ENCODE measurements at regions not wholly inside any gene's neighbourhood (a gene's known extent, or its start where the extent isn't known, plus 50 kb on each side); places are given as distances from the start of the nearest gene placed in this dataset.

- DNase-seq (ENCODE audit: low read depth), result no peak
Observed at GRCh38 chr9:96087669-96088299, 212.3 kb downstream of the ERCC6L2 start.

- DNase-seq (ENCODE audit: low read depth), result no peak
Observed at GRCh38 chr9:96086936-96087571, 211.6 kb downstream of the ERCC6L2 start.

- no peak for DNase-seq (ENCODE audit: low read depth)
Observed at GRCh38 chr9:96085491-96086143, 210.1 kb downstream of the ERCC6L2 start.

- DNase-seq (ENCODE audit: low read depth), result no peak
Observed at GRCh38 chr9:96084331-96084734, 208.8 kb downstream of the ERCC6L2 start.

GRCh38 chr9:96082516-96083232 is 207.2 kb downstream of the ERCC6L2 start:
- DNase-seq (ENCODE audit: low read depth), result no peak

GRCh38 chr9:96080364-96080763 is 204.9 kb downstream of the ERCC6L2 start:
- DNase-seq (ENCODE audit: low read depth), result peak; percentile 26

GRCh38 chr9:96079779-96080178 is 204.3 kb downstream of the ERCC6L2 start:
- no peak for DNase-seq (ENCODE audit: low read depth)

- no peak for DNase-seq (ENCODE audit: low read depth)
Observed at GRCh38 chr9:96078897-96079490, 203.5 kb downstream of the ERCC6L2 start.

GRCh38 chr9:96075757-96076156 is 200.3 kb downstream of the ERCC6L2 start:
- no peak for DNase-seq (ENCODE audit: low read depth)

- DNase-seq (ENCODE audit: low read depth), result no peak
Observed at GRCh38 chr9:96075111-96075510, 199.6 kb downstream of the ERCC6L2 start.

GRCh38 chr9:96073531-96074480 is 198.3 kb downstream of the ERCC6L2 start:
- DNase-seq (ENCODE audit: low read depth), result no peak

GRCh38 chr9:96072930-96073329 is 197.4 kb downstream of the ERCC6L2 start:
- DNase-seq (ENCODE audit: low read depth), result no peak

- DNase-seq (ENCODE audit: low read depth), result no peak
Observed at GRCh38 chr9:96071815-96072124, 196.3 kb downstream of the ERCC6L2 start.

- no peak for DNase-seq (ENCODE audit: low read depth)
Observed at GRCh38 chr9:96071076-96071814, 195.8 kb downstream of the ERCC6L2 start.

GRCh38 chr9:96069629-96070220 is 194.2 kb downstream of the ERCC6L2 start:
- DNase-seq (ENCODE audit: low read depth), result no peak

- no peak for DNase-seq (ENCODE audit: low read depth)
Observed at GRCh38 chr9:96068511-96068910, 193.0 kb downstream of the ERCC6L2 start.

GRCh38 chr9:96067600-96067999 is 192.1 kb downstream of the ERCC6L2 start:
- no peak for DNase-seq (ENCODE audit: low read depth)

- no peak for DNase-seq (ENCODE audit: low read depth)
Observed at GRCh38 chr9:96067004-96067403, 191.5 kb downstream of the ERCC6L2 start.

- no peak for DNase-seq (ENCODE audit: low read depth)
Observed at GRCh38 chr9:96065482-96066251, 190.2 kb downstream of the ERCC6L2 start.
